Renal cortical epithelial cell (primary cell): ENCODE measurements at regions not wholly inside any gene's neighbourhood (a gene's known extent, or its start where the extent isn't known, plus 50 kb on each side); places are given as distances from the start of the nearest gene placed in this dataset.

Experiments used
- DNase-seq: peaks from one replicate; pipeline ENCODE4 v3.0.0-alpha.2; 2011; ENCODE audit warnings: low read depth

DNA sequence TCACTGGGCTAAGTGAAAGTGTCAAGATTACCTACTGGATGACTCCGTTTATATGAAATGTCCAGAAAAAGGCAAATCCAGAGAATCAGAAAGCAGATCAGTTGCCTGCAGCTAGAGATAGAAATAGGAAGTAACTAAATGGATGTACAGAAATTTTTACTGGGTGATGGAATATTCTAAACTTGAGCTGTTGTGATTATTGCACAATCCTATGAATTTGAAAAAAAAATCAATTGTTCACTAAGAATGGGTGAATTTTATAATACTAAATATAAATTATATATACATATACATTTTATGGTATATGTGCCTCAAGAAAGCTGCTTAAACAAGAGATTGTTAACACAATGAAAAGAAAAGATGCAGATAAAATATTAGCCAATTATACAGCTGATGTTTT lies 181.1 kb upstream of the C16orf82 start:
- DNase-seq = no peak

DNA sequence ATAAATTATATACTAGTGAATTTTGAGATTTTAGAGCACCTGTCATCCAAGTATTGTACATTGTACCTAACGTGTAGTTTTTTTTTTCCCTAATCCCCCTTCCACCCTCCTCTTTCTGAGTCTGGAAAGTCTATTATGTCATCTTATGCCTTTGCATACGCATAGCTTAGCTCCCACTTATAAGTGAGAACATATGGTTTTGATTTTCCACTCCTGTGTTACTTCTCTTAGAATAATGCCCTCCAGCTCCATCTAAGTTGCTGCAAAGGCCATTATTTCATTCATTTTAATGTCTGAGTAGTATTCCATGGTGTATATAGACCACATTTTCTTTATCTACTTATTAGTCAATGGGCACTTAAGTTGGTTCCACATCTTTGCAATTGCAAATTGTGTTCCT lies 177.0 kb upstream of the C16orf82 start:
- DNase-seq = no peak

DNA sequence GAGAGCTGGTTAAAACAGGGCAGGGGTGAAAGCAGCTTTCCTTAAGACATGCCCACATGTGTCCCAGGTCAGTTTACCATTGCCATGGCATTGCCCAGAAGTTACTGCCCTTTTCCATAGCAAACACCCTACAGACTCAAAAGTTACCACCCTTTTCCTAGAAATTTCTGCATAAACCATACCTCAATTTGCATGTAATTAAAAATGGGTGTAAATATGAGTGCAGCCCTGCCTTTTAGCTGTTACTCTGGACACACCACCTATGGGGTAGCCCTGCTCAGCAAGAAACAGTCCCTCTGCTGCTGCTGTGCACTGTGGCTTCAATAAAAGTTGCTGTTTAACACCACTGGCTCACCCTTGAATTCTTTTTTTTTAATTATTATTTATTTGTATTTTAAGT lies 168.5 kb upstream of the C16orf82 start:
- DNase-seq = no peak

DNA sequence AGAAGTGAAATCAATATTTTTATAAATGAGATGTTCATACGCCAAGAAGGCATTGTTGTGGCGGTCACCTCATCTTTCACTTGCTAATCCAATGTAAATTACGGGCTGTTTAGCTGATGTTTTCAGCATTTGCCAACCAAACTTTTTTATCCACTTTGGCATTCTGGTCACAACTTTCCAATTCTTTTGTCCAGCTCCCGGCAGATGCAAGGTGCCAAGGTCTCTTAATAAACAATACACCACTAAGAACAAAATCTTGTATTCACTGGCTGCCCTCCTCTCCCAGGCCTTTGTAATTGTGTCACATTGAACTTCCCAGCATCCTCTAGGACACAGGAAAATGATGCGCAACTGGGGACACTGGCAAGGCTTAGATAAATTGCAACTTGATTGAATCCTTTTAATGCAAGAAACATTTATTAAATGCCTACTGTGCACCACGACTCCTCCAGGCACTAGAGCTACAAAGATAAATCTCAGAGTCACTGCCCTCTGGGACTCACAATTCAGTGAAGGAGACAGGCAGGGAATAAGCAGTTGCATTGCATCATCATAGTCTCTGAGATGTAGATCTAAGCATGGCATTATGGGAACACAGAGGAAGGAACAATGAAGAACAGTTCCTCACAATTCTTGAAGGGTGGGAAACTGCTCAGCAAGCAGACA lies 165.4 kb upstream of the C16orf82 start:
- no peak for DNase-seq

DNA sequence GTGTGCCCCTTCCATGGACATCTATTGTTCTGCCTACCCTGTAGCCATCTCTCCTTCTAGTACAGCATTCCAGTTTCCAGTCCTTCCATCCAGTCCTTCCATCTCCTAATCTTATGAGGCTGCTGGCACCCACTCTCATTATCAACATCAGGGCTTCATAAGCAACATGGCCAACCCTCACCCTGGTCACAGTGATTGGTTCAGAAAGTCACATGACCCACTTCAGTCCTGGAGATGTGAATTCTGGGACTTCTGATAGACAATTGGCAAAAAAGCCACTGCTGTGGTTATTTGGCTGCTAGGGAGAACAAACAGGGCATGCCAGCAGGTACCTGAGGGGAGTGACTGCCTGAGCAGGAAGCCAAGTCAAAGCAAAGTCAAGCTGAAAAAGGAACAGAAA lies 164.7 kb upstream of the C16orf82 start:
- no peak for DNase-seq

DNA sequence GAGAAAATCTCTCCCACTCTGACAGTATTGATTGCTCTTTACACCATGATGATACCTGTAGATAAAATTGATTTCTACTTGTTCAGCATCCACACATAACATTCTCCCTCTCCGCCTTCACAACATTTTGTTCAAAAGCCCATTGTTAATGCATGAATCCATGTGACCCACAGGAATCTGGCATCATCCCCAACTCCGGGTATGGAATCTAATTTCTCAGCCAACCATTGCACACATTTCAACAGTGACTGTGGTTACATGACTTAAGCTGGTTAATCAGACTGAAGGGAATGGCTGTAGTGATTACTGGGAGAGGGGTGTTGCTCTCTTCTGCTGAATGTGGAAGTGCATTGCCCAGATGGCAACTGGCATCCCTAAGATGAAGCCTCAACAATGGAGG lies 161.4 kb upstream of the C16orf82 start:
- DNase-seq = no peak

DNA sequence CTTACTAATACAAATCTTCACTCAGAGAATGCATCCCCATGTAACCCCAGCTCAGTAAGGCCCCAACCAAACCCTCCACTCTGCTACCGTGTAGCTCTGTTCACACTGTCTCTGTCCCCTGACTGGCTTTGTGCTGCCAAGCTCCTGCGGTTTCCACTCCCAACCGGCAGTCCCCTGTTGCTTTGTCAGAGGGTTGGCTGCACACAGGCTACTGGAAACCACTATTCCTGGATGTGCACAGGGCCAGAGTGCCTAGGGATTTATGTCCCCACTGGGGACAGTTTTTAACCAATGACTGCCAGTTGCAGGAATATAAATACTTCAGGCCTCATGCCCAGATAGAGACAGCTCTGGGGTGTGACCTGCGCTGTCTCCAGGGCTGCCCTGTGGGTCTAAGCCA lies 157.1 kb upstream of the C16orf82 start:
- DNase-seq = no peak

DNA sequence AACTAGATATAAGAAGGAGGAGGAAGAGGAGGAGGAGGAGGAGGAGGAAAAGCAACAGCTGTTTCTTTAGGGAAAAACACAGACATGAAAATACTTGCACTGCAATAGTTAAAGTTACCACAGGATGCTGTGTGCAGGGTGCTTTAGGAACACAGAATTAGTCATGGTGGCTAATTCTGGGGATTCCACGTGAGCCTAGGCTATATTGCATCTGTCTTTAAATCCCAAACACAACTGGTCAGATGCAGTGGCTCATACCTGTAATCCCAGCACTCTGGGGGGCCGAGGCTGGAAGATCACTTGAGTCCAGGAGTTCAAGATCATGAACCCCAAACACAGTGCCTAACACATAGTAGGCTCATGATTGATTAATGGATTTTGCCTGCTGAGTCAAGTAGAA lies 155.3 kb upstream of the C16orf82 start:
- no peak for DNase-seq

DNA sequence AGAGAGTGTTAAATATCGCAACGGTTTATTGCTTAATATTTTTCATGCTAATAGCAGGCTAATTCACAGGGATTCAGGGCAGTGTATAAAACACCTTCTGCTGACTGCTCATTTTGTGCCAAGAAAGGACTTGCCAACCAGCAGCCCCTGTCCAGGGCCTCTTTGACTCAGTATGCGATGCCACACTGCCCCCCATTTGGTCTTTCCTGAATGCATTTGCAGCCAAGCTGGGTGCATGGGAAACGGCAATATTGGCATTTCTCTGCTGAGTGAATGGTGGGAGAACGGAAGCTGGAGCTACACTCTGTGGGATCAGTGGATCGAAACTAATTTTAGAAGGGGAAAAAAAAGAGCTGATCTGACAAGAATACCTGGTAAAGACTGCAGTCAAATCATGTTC lies 152.9 kb upstream of the C16orf82 start:
- DNase-seq = no peak

DNA sequence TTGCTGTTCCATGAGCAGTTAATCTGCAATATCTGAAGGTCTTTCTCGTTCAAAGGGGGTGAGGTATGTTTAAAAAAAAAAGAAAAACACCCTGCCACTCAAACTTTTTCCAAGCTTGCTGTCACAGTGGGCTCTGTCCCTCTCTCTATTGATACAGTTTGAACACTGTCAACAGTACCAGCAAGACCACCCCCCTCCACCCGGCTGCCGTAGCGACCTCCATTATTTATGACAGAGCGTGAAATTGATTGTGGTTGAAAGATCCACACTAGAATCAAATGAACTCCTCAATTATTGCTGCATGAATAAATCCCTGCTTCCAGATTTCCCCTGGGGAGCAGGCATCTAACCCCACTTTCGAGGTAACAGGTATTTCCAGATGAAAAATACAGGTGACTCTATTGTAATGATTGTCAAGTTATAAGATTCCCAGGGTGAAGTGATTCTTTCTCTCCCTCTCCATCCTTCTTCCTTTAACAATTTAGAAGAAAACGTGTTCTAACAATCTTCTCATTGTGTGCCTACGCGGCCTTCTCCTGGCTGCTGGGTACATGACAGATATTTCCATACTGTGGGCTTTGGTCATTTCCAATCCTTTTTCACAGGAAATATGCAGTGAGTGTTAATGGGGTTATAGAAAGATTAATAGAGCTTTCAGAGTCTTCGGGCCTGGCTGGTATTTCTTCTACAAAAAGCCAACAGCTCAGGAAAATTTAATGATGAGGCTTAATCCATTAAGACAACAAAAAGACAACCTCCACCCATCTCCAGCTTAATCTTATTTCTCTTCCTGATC lies 135.7 kb upstream of the C16orf82 start:
- no peak for DNase-seq

DNA sequence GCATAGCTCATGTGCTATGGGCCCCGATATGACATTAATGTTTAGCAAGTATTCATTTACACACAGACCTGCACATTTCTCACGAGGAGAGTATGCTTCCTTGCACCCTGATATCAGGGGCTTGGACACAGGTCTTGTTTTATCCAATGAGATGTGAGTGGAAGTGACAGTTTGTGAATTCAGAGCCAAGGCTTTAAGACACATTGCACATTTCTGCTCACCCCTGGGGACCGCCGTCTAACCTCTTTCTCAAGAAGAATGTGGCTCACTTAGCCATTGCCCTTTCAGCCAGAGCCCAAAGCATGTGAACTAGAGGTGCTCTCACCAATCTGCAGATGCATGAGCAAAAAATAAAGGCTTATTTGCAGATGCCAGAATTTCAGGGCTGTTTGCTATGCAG lies 116.1 kb upstream of the C16orf82 start:
- DNase-seq = no peak

DNA sequence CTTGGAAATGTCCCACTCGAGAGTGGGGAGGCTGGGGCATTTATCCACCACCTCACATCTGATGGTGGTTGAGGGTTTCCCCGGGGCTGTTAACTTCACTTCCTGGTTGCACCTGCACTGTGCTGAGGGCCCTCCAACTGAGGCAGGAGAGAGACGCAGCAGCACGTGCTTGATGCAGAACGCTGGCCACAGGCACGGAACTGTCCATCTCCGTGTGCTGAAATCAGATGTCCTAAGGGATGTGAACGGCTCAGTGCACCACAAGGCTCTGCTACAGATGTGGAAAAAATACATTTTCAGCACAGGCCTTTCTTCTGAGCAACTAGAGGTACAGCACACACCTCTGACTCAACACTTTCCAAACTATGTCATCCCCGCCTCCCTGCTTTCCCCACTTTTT lies 114.8 kb upstream of the C16orf82 start:
- no peak for DNase-seq

DNA sequence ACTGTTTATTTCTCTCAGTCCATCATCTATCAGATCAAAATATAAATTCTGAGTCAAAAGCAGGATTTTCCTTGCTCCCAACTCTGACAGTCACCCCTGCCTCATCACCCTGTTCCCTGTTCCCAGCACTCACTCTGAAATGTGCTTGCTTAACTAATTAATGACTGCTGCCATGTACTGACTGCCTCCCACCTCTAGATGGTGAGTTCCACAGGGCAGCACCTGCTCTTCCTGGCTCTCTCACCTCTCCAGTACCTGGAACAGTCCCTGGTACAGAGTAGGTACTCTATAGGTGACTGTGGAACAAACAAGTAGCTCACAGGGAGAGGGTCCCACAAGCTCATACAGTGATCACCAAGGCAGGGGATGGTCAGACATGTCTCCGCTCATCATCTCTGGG lies 114.3 kb upstream of the C16orf82 start:
- DNase-seq = no peak

DNA sequence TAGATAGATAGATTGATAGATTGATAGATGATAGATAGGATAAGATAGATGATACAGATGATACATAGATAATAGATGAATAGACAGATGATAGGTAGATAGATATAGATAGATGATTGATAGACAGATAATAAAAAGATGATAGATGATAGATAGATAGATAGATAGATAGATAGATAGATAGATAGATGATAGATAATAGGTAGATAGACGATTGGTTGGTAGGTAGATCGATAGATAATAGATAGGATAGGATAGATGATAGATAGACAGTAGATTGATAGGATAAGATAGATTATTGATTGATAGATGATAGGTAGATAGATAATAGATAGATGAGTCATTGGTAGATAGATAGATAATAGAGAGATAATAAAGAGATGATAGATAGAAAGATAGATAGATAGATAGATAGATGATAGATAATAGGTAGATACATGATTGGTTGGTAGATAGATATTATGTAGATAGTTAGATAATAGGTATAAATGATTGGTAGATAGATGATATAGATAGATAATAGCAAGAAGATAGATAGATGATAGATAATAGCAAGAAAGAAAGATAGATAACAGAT lies 109.4 kb upstream of the C16orf82 start:
- no peak for DNase-seq

DNA sequence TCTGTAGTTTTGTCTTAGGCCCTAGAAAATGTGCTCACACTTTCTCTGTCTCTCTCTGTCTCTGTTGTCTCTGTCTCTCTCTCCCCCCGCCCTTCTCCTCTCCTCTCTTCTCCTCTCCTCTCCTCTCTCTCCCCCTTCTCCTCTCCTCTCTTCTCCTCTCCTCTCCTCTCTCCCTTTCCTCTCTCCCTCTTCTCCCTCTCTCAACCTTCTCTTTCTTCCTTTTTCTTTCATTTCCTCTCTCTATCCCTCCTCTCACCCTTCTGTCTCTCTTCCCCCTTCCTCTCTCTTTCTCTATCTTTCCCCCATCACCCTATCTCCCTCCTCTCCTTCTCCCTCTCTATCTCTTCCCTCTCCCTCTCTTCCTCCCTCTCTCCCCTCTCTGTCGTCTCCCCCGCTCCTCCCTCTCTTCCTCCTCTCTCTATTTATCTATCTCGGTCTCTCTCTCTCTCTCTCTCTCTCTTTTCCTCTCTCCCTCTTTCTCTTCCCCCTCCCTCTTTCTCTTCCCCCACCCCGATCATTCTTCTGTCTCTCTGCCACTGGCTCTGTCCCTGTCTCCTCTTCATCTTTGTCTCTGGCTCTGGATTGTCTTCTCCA lies 107.2 kb upstream of the C16orf82 start:
- no peak for DNase-seq

DNA sequence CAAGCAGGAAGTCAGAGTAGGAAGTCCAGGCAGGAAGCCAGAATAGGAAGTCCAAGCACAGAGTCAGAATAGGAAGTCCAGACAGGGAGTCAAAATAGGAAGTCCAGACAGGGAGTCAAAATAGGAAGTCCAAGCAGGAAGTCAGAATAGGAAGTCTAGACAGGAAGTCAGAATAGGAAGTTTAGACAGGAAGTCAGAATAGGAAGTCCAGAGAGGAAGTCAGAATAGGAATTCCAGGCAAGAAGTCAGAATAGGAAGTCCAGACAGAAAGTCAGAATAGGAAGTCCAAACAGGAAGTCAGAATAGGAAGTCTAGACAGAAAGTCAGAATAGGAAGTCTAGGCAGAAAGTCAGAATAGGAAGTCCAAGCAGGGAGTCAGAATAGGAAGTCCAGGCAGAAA lies 105.3 kb upstream of the C16orf82 start:
- no peak for DNase-seq

DNA sequence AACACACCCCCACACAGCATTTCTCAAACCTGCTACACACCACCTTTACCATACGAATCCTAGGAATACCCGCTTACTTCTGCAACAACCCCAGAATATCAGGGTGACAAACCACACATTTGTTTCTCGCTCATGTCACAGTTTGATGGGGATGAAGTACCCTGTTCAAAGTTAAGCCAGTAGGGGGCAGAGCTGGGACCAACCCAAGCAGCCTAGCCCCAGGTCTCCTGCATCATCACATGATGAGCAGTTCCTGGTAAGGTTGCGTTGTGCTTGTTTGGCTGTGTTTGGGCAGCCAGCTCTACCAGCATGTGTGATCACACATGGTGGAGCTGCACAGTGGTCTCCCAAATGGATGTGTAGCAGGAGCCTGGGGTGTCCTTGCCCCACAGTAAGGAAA lies 103.6 kb upstream of the C16orf82 start:
- DNase-seq = no peak

DNA sequence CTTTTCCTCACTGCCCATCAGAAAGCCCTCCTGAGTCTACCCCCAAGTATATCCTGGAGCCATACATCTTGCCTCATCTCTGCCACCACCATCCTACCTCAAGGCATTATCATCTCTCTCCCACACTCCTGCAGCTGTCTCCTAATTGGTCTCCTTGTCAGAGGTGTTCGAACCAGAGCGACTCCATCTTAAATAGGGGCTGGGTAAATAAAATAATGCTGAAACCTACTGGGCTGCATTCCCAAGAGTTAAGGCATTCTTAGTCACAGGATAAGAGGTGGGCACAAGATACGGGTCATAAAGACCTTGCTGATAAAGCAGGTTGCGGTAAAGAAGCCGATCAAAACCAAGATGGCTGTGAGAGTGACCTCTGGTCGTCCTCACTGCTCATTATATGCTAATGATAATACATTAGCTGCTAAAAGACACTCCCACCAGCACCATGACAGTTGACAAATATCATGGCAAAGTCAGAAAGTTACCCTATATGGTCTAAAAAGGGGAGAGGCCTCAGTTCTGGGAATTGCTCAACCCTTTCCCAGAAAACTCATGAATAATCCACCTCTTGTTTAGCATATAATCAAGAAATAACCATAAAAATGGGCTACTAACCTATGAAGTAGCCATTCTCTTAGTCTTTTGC lies 97.0 kb upstream of the C16orf82 start:
- no peak for DNase-seq

DNA sequence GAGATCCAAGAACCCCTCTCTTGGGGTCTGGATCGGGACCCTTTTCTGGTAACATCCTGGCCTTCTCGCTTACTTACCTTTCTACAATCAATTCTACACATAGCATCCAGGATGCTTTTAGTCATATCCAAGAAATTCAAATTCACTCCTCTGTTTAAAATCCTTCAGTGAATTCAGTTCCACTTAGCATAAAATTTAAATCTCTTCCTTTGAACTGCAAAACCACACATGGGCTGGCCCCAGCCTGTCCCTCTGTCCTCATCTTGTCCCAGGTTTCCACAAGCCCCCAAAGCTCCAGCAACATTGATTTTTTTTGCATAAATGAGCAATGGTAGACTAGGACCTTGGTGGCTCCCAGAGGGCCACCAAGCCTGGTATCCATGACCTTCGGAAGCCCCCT lies 96.4 kb upstream of the C16orf82 start:
- DNase-seq = no peak

DNA sequence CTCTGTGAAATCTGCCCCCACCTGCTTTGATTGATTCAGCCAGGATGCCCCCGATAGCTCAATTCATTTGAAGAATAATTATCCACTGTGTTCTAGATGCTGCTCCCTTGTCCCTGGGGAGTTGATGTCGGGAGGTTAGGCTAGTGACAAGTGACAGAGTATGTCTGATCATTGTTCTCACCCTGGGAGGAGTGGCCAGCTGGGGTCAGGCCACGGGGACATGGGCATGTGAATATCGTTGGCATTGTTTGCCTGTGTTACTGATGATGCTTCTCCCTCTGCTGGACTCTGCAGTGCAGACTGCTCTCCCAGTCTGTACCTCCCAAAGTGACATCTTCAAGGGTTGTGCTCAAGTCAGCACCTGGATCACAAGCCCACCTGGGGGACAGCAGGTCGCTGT lies 89.9 kb upstream of the C16orf82 start:
- no peak for DNase-seq

DNA sequence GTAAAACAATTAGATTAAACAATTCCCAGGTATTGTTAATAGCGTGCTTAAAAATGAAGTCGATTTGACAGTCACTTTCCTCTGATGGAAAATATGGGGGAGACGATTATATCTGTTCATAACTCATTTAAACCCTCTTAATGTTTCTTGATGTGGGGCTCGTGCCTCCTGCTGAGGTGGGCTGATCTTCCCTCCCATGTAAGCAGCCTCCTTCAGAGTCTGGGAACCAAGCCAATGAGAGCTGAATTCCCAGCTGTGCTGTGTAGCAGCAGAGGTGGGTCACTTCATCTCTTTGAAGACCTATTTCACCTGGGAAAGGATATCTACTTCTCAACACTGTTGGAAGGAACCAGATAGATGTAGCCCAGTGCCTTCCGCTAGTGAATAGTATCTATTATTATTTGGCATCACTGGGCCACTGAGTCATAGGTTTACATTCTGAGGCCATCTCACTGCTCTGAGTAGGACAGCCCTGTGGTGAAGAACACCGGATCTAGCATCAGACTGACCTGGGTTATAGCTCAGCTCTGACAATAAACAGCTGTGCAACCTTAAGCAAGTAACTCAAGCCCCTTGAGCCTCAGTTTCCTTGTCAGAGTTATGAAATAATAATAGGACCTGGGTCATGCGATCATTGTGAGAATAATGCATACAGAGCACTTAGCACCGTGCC lies 85.3 kb upstream of the C16orf82 start:
- DNase-seq = no peak

DNA sequence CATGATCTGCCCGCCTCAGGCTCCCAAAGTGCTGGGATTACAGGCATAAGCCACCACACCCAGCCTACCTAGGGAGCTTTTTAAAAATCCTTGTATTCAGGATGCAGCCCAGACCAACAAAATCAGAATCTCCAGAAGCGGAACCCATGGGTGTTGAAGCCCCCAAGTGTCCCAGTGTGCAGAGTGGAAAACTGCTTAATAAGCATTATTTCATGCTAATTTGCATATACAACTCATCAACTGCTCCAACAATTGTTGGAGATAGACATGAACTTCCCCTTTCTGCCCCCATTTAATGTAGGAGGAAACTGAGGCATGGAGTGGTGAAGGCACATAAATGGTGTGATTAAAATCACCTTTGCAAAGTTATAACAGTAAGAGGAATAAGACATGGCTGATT lies 84.3 kb upstream of the C16orf82 start:
- no peak for DNase-seq
